Ishikawa (cell line): ENCODE measurements at regions not wholly inside any gene's neighbourhood (a gene's known extent, or its start where the extent isn't known, plus 50 kb on each side); places are given as distances from the start of the nearest gene placed in this dataset.

Experiments
- CEBPB ChIP-seq: IDR thresholded peaks from 2 replicates; pipeline ENCODE4 v1.6.1; 2012
- CREB1 ChIP-seq: IDR thresholded peaks from 2 replicates; pipeline ENCODE4 v1.6.1; 2012; ENCODE audit warnings: low read depth
- EGR1 ChIP-seq: IDR thresholded peaks from 2 replicates; pipeline ENCODE4 v1.6.1; 2012
- EP300 ChIP-seq: IDR thresholded peaks from 2 replicates; pipeline ENCODE4 v1.6.1; 2012; ENCODE audit warnings: borderline replicate concordance
- FOXM1 ChIP-seq: IDR thresholded peaks from 2 replicates; pipeline ENCODE4 v1.6.1; 2012; ENCODE audit warnings: low read depth, borderline replicate concordance
- MAX ChIP-seq: IDR thresholded peaks from 2 replicates; pipeline ENCODE4 v1.6.1; 2012
- NFIC ChIP-seq: IDR thresholded peaks from 2 replicates; pipeline ENCODE4 v1.6.1; 2012
- RAD21 ChIP-seq: IDR thresholded peaks from 2 replicates; pipeline ENCODE4 v1.6.1; 2012; ENCODE audit warnings: low read depth
- REST ChIP-seq: IDR thresholded peaks from 2 replicates; pipeline ENCODE4 v1.6.1; 2012; ENCODE audit warnings: low read depth, mild to moderate bottlenecking
- TAF1 ChIP-seq: IDR thresholded peaks from 2 replicates; pipeline ENCODE4 v1.6.1; 2012; ENCODE audit warnings: low read depth, mild to moderate bottlenecking
- TCF12 ChIP-seq: IDR thresholded peaks from 2 replicates; pipeline ENCODE4 v1.6.1; 2012; ENCODE audit warnings: low read depth
- TEAD4 ChIP-seq: IDR thresholded peaks from 2 replicates; pipeline ENCODE4 v1.6.1; 2012
- YY1 ChIP-seq: IDR thresholded peaks from 2 replicates; pipeline ENCODE4 v1.6.1; 2012; ENCODE audit warnings: low read depth
- ZBTB7A ChIP-seq: IDR thresholded peaks from 2 replicates; pipeline ENCODE4 v1.6.1; 2012; ENCODE audit warnings: low read depth
- TF ChIP-seq, protein P1 (sequence below): IDR thresholded peaks from 2 replicates; pipeline ENCODE4 v1.6.1; 2012

DNA sequence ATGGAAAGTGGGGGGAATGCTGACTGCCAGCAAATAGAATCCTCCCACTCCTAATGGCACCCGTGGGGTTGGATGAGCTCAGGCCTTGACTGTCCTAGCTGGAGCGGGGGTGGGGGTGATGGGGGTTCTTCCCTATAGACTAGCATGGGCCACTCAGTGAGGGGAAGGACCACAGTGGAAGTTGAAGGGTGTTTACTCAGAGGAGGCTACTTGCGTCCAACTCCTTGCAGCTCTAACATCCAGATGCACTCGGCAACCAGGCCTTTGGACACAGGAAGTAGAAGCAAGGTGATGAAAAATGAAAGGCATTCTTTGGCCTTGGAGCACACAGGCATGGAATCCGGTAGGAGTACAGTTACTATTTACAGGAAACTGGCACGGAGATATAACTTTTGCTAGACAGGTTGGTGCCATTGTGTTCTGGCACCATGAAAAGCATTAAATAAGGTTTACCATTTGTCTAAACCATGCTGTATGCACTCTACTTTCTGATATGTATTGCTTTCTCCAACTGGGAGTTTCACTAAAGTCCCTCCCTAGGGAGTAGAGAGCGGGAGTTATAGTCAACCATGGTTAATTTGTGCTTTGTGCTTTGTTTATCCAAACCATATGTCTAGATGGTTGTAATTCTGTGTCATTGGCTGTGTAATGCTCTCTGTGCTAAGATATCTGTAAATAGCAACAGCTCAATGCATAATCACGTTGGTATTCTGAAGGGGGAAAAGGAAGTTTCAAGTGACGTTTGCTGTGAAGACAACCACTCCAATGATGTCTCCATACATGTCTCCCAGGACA, 125.3 kb downstream of the TSHZ3 start:
- no peak for TF ChIP-seq TAF1
- no peak for TF ChIP-seq YY1
- no peak for TF ChIP-seq EGR1
- no peak for TF ChIP-seq REST
- TF ChIP-seq, protein P1, sequence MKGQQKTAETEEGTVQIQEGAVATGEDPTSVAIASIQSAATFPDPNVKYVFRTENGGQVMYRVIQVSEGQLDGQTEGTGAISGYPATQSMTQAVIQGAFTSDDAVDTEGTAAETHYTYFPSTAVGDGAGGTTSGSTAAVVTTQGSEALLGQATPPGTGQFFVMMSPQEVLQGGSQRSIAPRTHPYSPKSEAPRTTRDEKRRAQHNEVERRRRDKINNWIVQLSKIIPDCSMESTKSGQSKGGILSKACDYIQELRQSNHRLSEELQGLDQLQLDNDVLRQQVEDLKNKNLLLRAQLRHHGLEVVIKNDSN = no peak
- TF ChIP-seq CEBPB = no peak
- TF ChIP-seq RAD21 = no peak
- TF ChIP-seq EP300 = no peak
- no peak for TF ChIP-seq FOXM1
- no peak for TF ChIP-seq ZBTB7A
- no peak for TF ChIP-seq CREB1
- no peak for TF ChIP-seq TCF12
- TF ChIP-seq TEAD4 = no peak
- TF ChIP-seq NFIC = no peak
- TF ChIP-seq MAX = no peak

GRCh38 chr19:31220540-31220939, 128.7 kb downstream of the TSHZ3 start:
- TF ChIP-seq, protein P1 = peak; percentile 62
- no peak for TF ChIP-seq EGR1

GRCh38 chr19:31214997-31215396, 134.2 kb downstream of the TSHZ3 start:
- TF ChIP-seq RAD21 (no peak), TAF1 (no peak), CEBPB (no peak), YY1 (no peak), ZBTB7A (no peak), FOXM1 (no peak), EGR1 (no peak), MAX (no peak), NFIC (no peak), TEAD4 (no peak), CREB1 (no peak), REST (no peak)
- TF ChIP-seq, protein P1 = no peak

GRCh38 chr19:31214086-31214485, 135.2 kb downstream of the TSHZ3 start:
- TF ChIP-seq, protein P1 = no peak
- TF ChIP-seq NFIC = no peak
- TF ChIP-seq YY1 = no peak
- TF ChIP-seq REST = no peak
- TF ChIP-seq CEBPB = no peak
- no peak for TF ChIP-seq EGR1
- TF ChIP-seq ZBTB7A = no peak
- no peak for TF ChIP-seq CREB1
- TF ChIP-seq EP300 = no peak
- no peak for TF ChIP-seq FOXM1
- TF ChIP-seq TEAD4 = no peak
- no peak for TF ChIP-seq RAD21
- TF ChIP-seq TAF1 = no peak
